Kidney (tissue), 13 donors: ENCODE measurements at regions not wholly inside any gene's neighbourhood (a gene's known extent, or its start where the extent isn't known, plus 50 kb on each side); places are given as distances from the start of the nearest gene placed in this dataset.

ENCODE experiments used
- DNase-seq, 5 donors: peaks; one replicate each; pipeline ENCODE4 v3.0.0-alpha.2; 2013 to 2020
- FAIRE-seq: peaks from 2 replicates; lab custom pipeline; 2012; peaks lifted over from hg19 to GRCh38; lab: Jason Lieb, UNC
- H3K27ac ChIP-seq, 2 donors: one replicate each; pipeline ENCODE4 v1.7.0; 2013; ENCODE audit warnings: low read depth in 2 of 2, low read length in 2 of 2, inconsistent platforms in 1 of 2
- H3K27me3 ChIP-seq: one replicate; pipeline ENCODE4 v1.7.1; 2013; ENCODE audit warnings: low read length, inconsistent platforms; ENCODE audit not compliant: control insufficient read depth, insufficient read depth
- H3K36me3 ChIP-seq, 3 donors: one replicate each; pipeline versions ENCODE4 v1.7.0 to v1.7.1; 2013; ENCODE audit warnings: low read length in 3 of 3, control low read depth in 1 of 3, inconsistent platforms in 1 of 3; ENCODE audit not compliant: insufficient read depth in 3 of 3, control insufficient read depth in 2 of 3
- H3K4me1 ChIP-seq, 3 donors: one replicate each; pipeline versions ENCODE4 v1.7.0 to v1.7.1; 2013; ENCODE audit warnings: low read length in 3 of 3, inconsistent platforms in 1 of 3, low read depth in 1 of 3; ENCODE audit not compliant: control insufficient read depth in 2 of 3, insufficient read depth in 2 of 3
- H3K4me3 ChIP-seq, 3 donors: one replicate each; pipeline versions ENCODE4 v1.7.0 to v1.8.1; 2013; ENCODE audit warnings: low read length in 3 of 3, control low read depth in 1 of 3, inconsistent platforms in 1 of 3
- H3K9ac ChIP-seq, 3 donors: one replicate each; pipeline versions ENCODE4 v1.7.0 to v1.7.1; 2013; ENCODE audit warnings: low read length in 3 of 3, control low read depth in 1 of 3, inconsistent platforms in 1 of 3
- H3K9me3 ChIP-seq, 3 donors: one replicate each; pipeline versions ENCODE4 v1.7.0 to v1.7.1; 2013; ENCODE audit warnings: low read length in 3 of 3, control low read depth in 1 of 3, inconsistent platforms in 1 of 3; ENCODE audit not compliant: control insufficient read depth in 2 of 3, insufficient read depth in 1 of 3
- intact Hi-C: fragments of 100-400 bp; cut with DNase I; formaldehyde crosslinking; loops from one replicate; pipeline ENCODE4 v1.11.1; 2022
- TF ChIP-seq, protein P1 (sequence below): IDR thresholded peaks from 3 replicates; pipeline ENCODE4 v1.5.1; 2012; ENCODE audit warnings: mild to moderate bottlenecking, moderate library complexity, borderline replicate concordance; ENCODE audit not compliant: insufficient read depth; ENCODE audit errors: extremely low read depth
- donor health status: control.
- donor health status: control.
- donor health status: control.
- donor health status: control.
- donor health status: control.
- donor health status: DM: yes; HTN: yes; CAD: no.
- donor health status: Normal renal cell carcinoma (clear cell type).

DNA sequence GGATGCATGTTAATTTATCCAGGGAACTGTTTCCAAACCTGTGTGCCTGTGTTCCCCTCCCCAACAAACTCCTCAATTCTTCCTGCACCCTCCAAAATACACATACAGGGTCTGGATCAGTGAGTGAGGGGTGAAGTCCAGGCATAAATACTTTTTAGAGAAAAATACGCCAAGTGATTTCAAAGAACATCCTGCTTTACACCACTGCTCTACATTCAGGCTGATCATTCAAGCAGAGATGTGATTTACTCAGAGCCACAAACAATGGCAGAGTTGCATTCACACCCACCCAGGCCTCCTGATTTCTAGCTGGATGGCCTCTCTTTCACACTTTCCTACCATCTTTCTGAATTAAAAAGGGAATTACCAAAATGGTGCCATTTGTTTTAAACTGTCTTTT is 289.5 kb upstream of the SLC14A2 start:
- no peak overlapping the region for H3K27ac ChIP-seq
- no peak for FAIRE-seq
- no peaks in the 10 kb centered on the region for H3K36me3 ChIP-seq

DNA sequence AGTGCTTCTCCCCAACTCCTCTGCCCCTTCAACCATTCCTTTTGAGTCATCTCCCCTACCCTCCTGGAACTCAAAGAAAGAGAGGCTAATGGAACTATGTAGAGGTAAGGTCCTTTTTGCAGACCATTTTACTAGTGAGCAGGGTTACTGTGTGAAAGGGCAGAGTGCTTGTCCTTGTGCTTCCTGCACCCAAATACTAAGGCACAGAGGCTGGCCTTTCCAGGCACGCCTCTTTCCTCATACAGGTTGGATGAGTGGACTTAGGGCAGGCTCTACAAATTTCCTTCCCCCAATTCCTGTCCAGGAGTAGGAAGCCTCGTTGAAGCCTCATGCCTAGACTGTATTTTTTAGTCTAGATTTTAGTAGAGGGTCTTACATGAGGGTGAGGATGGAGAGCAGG is 288.8 kb upstream of the SLC14A2 start:
- TF ChIP-seq, protein P1, sequence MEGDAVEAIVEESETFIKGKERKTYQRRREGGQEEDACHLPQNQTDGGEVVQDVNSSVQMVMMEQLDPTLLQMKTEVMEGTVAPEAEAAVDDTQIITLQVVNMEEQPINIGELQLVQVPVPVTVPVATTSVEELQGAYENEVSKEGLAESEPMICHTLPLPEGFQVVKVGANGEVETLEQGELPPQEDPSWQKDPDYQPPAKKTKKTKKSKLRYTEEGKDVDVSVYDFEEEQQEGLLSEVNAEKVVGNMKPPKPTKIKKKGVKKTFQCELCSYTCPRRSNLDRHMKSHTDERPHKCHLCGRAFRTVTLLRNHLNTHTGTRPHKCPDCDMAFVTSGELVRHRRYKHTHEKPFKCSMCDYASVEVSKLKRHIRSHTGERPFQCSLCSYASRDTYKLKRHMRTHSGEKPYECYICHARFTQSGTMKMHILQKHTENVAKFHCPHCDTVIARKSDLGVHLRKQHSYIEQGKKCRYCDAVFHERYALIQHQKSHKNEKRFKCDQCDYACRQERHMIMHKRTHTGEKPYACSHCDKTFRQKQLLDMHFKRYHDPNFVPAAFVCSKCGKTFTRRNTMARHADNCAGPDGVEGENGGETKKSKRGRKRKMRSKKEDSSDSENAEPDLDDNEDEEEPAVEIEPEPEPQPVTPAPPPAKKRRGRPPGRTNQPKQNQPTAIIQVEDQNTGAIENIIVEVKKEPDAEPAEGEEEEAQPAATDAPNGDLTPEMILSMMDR: no peak
- no peak overlapping the region for H3K9ac ChIP-seq
- H3K27ac ChIP-seq: no peak overlapping the region
- no peak for FAIRE-seq
- no peak overlapping the region for H3K4me3 ChIP-seq
- intact Hi-C loops: no loop called here
- no peak for DNase-seq
- H3K36me3 ChIP-seq: no peaks in the 10 kb centered on the region
- no peaks in the 10 kb centered on the region for H3K9me3 ChIP-seq
- H3K4me1 ChIP-seq: peaks cover 0 to 3% (median 0%) of the 10 kb centered on the region in 3 donors
- no peaks in the 10 kb centered on the region for H3K27me3 ChIP-seq

More for the DNA sequence above, 289.5 kb upstream of the SLC14A2 start:
- Histone ChIP-seq H3K9ac (no peak overlapping the region), H3K9me3 (no peaks in the 10 kb centered on the region), H3K27me3 (no peaks in the 10 kb centered on the region), H3K4me1 (peaks cover 0 to 3% (median 0%) of the 10 kb centered on the region in 3 donors), H3K4me3 (no peak overlapping the region)
- TF ChIP-seq, protein P1: no peak
- intact Hi-C loops: no loop called here
- DNase-seq: peak in 3 of 5 donors; percentile 29 to 73 (median 69)

DNA sequence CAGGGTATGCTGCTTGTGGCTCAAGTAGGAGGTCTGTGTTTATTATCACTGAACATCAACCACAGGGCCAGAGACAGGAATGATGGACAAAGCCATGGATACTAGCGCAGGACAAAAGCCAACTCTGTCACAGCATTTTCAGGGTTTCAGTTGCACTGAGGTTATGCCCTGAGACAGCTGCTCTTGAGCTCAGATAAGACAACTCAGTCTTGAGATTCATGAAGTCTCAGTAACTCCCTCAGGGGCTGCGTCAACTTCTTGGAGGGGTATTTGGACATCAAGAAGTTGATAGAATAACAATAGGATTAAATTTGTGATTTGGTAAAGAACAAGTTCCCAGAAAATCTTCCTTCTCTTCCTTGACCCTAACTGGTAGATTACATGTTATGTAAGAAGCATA is 287.0 kb upstream of the SLC14A2 start:
- TF ChIP-seq, protein P1: no peak
- peak in 1 of 5 donors; percentile 29 for DNase-seq
- Histone ChIP-seq H3K27ac (no peak overlapping the region), H3K4me1 (peaks cover 0 to 3% (median 0%) of the 10 kb centered on the region in 3 donors), H3K36me3 (no peaks in the 10 kb centered on the region), H3K9ac (no peak overlapping the region), H3K9me3 (no peaks in the 10 kb centered on the region), H3K4me3 (no peak overlapping the region), H3K27me3 (no peaks in the 10 kb centered on the region)
- FAIRE-seq: no peak
- intact Hi-C loops: no loop called here

DNA sequence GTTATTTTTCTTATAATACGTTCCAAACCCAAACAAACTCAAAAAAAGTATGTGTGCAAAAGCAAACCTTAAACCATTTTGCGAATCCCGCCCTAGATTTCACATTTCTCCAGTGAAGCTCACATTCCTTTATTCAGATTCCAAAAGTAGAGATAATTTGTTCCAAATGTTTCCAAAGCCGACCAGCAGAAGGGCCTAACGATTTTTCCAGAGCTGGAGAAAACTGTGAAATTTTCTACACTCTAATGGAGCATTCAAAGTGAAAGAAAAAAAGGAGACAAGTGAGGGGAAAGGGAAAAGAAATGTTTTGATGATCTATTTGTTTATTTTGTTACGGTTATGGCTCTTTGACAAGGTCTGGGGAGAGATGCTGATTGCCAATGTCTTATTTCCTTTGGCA is 286.5 kb upstream of the SLC14A2 start:
- Histone ChIP-seq H3K36me3 (no peaks in the 10 kb centered on the region), H3K4me3 (no peak overlapping the region), H3K4me1 (peaks cover 0 to 1% (median 0%) of the 10 kb centered on the region in 3 donors), H3K9ac (no peak overlapping the region), H3K9me3 (no peaks in the 10 kb centered on the region), H3K27ac (no peak overlapping the region), H3K27me3 (no peaks in the 10 kb centered on the region)
- intact Hi-C loops: no loop called here
- TF ChIP-seq, protein P1: no peak
- no peak for FAIRE-seq
- DNase-seq: no peak
